ENCODE measurements at regions not wholly inside any gene's neighbourhood (a gene's known extent, or its start where the extent isn't known, plus 50 kb on each side); places are given as distances from the start of the nearest gene placed in this dataset.

DNA sequence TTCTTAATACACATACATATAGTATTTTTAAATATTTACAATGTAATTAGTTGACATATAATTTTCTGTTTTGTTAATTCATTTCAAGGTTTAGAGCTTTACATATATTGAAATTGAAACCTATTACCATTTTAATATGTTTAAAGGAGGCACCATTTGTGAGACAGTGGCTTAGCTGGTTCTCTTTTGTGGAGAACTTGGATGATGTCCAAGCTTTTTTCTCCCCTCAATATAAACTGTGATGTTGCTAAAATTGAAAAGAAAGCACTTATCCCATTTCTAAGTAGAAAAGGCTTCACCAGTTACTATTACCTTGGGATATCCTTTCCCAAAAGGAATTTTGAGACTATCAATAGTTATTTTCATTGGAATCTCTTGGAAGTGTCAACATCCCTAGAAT lies 707.2 kb downstream of the NTRK3 start:
- no peak for TF ChIP-seq CTCF (IDR thresholded peaks at IDR 0.05; ENCODE audit: insufficient read depth, low read length)
- no peak for TF ChIP-seq SPI1 (IDR thresholded peaks at IDR 0.05; ENCODE audit: borderline replicate concordance, low read depth)

Data from HL-60 (cell line).